HG03342 (cell line): ENCODE measurements at regions not wholly inside any gene's neighbourhood (a gene's known extent, or its start where the extent isn't known, plus 50 kb on each side); places are given as distances from the start of the nearest gene placed in this dataset.
A peak's percentile ranks its signal among the peaks of the same experiment; 100 is the strongest.
"Not testable (repeated sequence)": the region's sequence is repeated elsewhere in the genome, so short reads cannot be mapped to it uniquely, and the experiment has no call there.

Source experiments
- ATAC-seq: cut with Tn5 transposase; IDR thresholded peaks from one replicate; pipeline ENCODE4 v1.9.1; 2021; ENCODE audit warnings: mild to moderate bottlenecking, moderate library complexity; ENCODE audit not compliant: unreplicated experiment

DNA sequence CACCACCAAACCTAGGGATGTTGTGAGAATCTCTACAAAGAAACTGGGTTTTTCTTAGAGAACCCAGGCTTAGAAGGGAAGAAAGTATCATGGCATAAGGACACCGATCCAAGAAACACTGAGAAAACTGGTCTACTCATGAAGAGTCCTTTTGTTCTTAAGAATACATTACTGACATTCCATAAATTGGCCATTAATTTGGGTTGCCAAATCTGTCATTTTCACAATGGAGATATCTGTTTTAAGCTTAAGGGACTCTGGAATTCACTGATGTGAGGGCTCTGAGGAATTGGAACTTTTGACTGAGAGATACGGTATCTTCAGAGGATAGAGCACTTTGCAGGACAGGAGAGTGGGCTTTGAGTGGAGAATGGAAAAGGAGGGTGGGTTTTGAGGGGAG is 315.3 kb upstream of the ZNF608 start:
- no peak for ATAC-seq

GRCh38 chr5:125064621-125065438 is 318.4 kb upstream of the ZNF608 start:
- ATAC-seq = no peak

- no peak for ATAC-seq
Measured at GRCh38 chr5:125065741-125066140, 319.3 kb upstream of the ZNF608 start.

DNA sequence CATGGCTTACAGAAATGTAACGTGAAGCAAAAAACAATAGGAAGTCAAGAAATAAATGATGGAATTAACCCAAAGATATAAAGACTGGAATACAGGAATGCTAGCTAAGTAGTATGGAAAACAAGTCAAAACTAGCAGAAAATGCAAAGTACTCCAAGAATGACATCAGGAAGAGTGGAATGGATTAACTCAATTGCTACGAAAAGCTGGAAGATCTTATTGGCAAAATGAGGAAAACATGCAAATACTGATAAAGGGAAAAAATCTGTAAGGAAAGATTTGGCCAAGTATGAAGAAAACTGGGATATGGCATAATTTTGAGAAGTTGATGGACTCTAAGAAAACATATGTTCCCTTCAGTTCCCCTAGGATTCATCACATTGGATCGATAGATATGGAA is 324.5 kb upstream of the ZNF608 start:
- ATAC-seq = no peak

- no peak for ATAC-seq
Measured at GRCh38 chr5:125073090-125073489, 326.7 kb upstream of the ZNF608 start.

GRCh38 chr5:125075567-125075966 is 329.1 kb upstream of the ZNF608 start:
- no peak for ATAC-seq

- not testable (repeated sequence) for ATAC-seq
Measured at GRCh38 chr5:125079028-125079427, 332.6 kb upstream of the ZNF608 start.

- no peak for ATAC-seq
Measured at GRCh38 chr5:125081101-125081500, 334.7 kb upstream of the ZNF608 start.

GRCh38 chr5:125083981-125084380 is 337.5 kb upstream of the ZNF608 start:
- no peak for ATAC-seq

DNA sequence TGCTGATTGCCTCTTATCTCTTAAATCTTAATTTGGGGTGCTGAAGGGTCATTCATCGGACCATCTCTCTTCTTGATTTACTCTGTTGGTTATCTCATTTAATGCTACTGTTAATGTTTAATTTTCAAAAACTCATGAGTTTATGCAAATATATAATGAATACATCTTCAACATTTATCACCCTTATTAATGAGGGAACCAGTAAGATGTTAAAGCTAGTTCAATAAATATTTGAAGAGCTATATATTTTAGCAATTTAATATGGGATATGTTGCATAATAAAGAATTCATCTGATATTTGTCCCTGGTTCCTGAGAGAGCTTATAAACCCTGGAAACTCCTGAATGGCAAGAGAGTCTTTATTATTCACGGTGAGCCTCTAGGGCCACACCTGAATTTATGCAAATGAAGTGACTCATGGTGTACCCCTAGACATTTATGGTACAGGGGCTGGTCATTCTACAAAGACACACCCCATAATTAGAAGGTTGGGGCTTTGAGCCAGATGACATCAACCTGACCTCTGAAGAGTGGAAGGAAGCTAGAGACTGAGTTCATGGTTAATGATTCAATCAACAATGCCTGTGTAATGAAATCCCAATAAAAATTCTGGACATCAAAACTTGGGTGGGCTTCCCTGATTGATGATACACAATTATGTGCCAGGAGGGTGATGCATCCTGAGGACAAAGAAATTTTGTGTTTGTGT is 339.5 kb upstream of the ZNF608 start:
- ATAC-seq = no peak

DNA sequence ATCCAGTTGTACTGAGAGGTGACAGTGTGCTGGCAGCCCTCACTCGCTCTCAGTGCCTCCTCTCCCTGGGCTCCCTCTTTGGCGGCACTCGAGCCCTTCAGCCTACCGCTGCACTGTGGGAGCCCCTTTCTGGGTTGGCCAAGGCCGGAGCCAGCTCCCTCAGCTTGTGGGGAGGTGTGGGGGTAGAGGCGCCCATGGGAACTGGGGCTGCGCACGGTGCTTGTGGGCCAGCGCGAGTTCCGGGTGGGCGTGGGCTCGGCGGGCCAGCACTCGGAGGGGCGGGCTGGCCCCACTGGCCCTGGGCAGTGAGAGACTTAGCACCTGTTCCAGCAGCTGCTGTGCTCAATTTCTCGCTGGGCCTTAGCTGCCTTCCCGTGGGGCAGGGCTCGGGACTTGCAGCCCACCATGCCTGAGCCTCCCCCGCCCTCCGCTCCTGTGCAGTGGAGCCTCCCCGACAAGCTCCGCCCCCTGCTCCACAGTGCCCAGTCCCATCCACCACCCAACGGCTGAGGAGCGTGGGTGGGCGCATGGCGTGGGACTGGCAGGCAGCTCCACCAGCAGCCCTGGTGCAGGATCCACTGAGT is 342.2 kb upstream of the ZNF608 start:
- no peak for ATAC-seq

DNA sequence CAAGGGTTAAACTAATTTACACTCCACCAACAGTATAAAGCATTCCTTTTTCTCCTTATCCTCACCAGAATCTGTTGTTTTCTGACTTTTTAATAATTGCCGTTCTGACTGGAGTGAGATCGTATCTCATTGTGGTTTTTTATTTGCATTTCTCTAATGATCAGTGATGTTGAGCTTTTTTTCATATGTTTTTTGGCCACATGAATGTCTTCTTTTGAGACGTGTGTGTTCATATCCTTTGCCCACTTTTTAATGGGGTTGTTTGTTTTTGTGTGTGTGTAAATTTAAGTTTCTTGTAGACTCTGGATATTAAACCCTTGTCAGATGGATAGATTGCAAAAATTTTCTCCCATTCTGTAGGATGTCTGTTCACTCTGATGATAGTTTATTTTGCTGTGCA is 345.7 kb upstream of the ZNF608 start:
- not testable (repeated sequence) for ATAC-seq

DNA sequence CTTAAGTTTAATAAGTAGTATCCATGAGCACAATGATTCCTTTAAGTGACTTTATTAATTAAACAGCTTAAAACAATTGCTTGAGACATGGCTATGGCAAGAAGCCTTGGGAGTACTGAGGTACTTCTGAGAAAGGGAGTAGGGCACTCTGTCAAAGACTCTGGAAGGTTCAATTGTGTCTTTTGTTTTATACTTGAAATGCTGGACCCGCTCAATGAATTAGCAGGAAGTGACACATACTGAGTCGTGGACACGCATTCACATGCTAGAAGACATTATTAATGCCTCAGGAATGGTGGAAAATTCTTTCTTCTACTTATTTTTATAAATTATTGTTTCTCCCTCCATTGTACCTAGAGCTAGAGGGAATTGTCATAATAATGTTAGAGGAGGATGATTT is 347.3 kb upstream of the ZNF608 start:
- no peak for ATAC-seq

DNA sequence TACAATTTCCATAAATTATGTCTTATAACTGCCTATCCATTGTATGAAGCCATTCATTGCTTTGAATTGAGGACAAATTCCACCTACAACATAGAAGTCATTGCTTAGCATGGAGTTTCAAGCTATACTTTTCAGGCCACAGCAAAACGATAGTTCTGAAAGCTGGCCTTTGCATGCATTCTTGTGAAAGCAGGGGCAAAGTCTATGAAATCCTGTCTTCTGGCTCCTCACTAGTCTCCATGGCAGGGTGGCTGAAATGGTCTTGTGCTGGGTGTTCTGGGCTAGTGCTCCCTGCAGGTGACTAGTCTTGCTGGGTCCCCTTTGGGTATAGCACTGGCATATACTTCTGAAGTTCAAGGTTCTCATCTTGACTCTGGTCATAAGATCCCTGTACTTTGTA is 353.9 kb upstream of the ZNF608 start:
- ATAC-seq = no peak

GRCh38 chr5:125100951-125101350 is 354.5 kb upstream of the ZNF608 start:
- ATAC-seq = no peak

- ATAC-seq = no peak
Measured at GRCh38 chr5:125103459-125103858, 357.0 kb upstream of the ZNF608 start.

DNA sequence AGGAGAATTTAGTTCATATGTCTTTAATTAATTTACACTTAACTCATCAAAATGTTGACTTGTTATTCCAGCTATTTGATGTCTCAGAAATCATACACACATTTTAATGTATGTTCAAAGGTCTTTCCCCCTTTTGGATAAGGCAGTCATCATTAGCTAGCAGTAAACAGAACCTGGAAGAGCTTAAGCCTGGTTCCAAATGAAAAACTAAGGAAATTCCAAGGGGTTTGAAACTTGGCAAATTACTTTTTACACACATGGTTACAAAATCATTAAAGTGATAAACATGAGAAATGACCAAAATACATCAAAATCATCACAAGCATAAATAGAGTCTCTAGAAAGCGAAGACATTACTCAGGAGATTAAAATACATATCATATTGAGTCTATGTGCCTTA is 359.8 kb upstream of the ZNF608 start:
- ATAC-seq = no peak

DNA sequence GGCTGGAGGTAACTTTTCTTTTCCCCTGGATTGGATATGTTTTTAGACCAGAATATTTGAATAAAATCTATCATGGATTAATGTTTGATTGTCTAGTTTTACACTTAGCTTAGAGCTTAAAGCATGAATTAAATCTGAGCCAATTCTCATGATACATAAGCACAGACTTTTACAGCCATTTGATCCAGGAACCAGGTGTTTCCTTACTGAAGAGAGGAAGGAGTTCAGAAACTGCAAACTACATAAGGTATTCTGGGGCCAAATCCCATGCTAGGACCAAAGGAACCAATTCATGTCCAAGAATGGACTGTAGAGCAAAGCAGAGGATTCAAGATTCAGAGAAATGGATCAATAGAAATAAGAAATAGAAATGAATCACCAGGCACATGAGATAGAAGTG is 360.4 kb upstream of the ZNF608 start:
- ATAC-seq = no peak

DNA sequence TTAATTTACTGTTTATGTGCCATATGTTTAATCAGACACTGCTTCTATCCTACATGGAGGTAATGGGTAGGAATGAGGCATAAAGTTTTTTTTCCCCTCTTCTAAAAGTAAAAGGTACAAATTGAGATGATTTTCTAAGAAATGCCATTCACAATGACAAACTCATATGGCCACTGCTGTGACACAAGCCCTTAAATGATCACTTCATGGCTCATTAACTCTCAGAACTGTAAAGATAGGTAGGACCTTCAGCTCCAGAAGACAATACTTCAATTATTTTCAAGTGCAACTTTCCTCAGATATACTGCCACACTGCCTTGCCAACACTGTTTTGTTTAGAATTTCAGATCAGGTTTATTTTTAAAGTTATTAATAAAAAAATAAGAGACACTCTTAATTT is 362.9 kb upstream of the ZNF608 start:
- no peak for ATAC-seq

- no peak for ATAC-seq
Measured at GRCh38 chr5:125109816-125110215, 363.4 kb upstream of the ZNF608 start.

- ATAC-seq = no peak
Measured at GRCh38 chr5:125112196-125112595, 365.8 kb upstream of the ZNF608 start.

DNA sequence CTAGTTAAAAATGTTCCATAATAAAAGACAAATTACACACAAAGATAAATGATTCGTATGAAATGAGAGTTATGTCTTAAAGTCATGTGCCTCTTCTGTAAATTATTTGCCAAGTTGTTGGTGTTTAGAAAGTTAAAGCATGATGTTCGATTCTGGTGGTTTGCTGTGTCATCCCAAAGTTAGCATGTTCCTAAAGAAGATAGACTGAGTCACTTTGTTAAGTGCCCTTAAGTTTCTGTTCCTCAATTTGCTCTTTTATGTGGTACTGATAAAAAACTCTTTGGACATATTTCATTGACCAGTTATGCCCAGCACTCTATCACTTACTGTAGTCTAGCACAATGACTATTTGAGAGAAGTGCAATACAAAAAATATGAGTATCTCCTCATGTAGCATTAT is 366.9 kb upstream of the ZNF608 start:
- ATAC-seq = peak; percentile 77
